T-helper 22 cell (primary cell): ENCODE measurements at regions not wholly inside any gene's neighbourhood (a gene's known extent, or its start where the extent isn't known, plus 50 kb on each side); places are given as distances from the start of the nearest gene placed in this dataset.
"Not testable (repeated sequence)": the region's sequence is repeated elsewhere in the genome, so short reads cannot be mapped to it uniquely, and the experiment has no call there.

Experiments used
- DNase-seq: peaks from one replicate; pipeline ENCODE4 v3.0.0-alpha.2; 2020; ENCODE audit warnings: low read depth

GRCh38 chr16:29199626-29200025 lies 206.9 kb downstream of the NPIPB11 start:
- not testable (repeated sequence) for DNase-seq

GRCh38 chr16:29198731-29199521 lies 207.6 kb downstream of the NPIPB11 start:
- DNase-seq, result no peak

- no peak for DNase-seq
These were observed 208.3 kb downstream of the NPIPB11 start for GRCh38 chr16:29198231-29198630.

GRCh38 chr16:29197494-29198100 lies 208.9 kb downstream of the NPIPB11 start:
- DNase-seq, result not testable (repeated sequence)

- not testable (repeated sequence) for DNase-seq
These were observed 209.8 kb downstream of the NPIPB11 start for GRCh38 chr16:29196746-29197145.

GRCh38 chr16:29195116-29195872 lies 210.4 kb downstream of the LAT start:
- not testable (repeated sequence) for DNase-seq

GRCh38 chr16:29194185-29194844 lies 209.5 kb downstream of the LAT start:
- not testable (repeated sequence) for DNase-seq

- not testable (repeated sequence) for DNase-seq
These were observed 208.8 kb downstream of the LAT start for GRCh38 chr16:29193634-29194033.

- not testable (repeated sequence) for DNase-seq
These were observed 208.4 kb downstream of the LAT start for GRCh38 chr16:29193248-29193574.

GRCh38 chr16:29192329-29193247 lies 207.7 kb downstream of the LAT start:
- no peak for DNase-seq

GRCh38 chr16:29191636-29192180 lies 206.9 kb downstream of the LAT start:
- not testable (repeated sequence) for DNase-seq

GRCh38 chr16:29190553-29191431 lies 205.9 kb downstream of the LAT start:
- not testable (repeated sequence) for DNase-seq

- DNase-seq, result not testable (repeated sequence)
These were observed 204.0 kb downstream of the LAT start for GRCh38 chr16:29188806-29189205.

- DNase-seq, result not testable (repeated sequence)
These were observed 201.7 kb downstream of the LAT start for GRCh38 chr16:29186306-29187220.

- not testable (repeated sequence) for DNase-seq
These were observed 201.0 kb downstream of the LAT start for GRCh38 chr16:29185872-29186271.

- not testable (repeated sequence) for DNase-seq
These were observed 200.0 kb downstream of the LAT start for GRCh38 chr16:29184738-29185438.

GRCh38 chr16:29182940-29183868 lies 198.4 kb downstream of the LAT start:
- not testable (repeated sequence) for DNase-seq
